Stimulated activated naive CD8-positive, alpha-beta T cell treated with anti-CD3 and anti-CD28 coated beads, Interleukin-15, amount 100 ng/mL, for 72 hours (primary cell): ENCODE measurements at regions not wholly inside any gene's neighbourhood (a gene's known extent, or its start where the extent isn't known, plus 50 kb on each side); places are given as distances from the start of the nearest gene placed in this dataset.

Experiments used
- ATAC-seq: fragments of 150-1000 bp; cut with Tn5 transposase; 2 replicates; pipeline ENCODE4 v1.10.0; 2021; ENCODE audit warnings: mild to moderate bottlenecking, moderate library complexity
- DNase-seq, 2 donors: peaks; one replicate each; pipeline ENCODE4 v3.0.0; 2021 to 2022
- H3K27ac Mint-ChIP-seq, 2 donors: one replicate each; pipeline ENCODE4 v1.8.0; 2022; ENCODE audit warnings: mild to moderate bottlenecking in 2 of 2, mixed read lengths in 2 of 2, moderate library complexity in 2 of 2
- H3K27me3 Mint-ChIP-seq: one replicate; pipeline ENCODE4 v1.8.0; 2022; ENCODE audit warnings: mixed read lengths
- H3K4me1 Mint-ChIP-seq: one replicate; pipeline ENCODE4 v1.8.0; 2022; ENCODE audit warnings: mild to moderate bottlenecking, mixed read lengths
- H3K4me3 Mint-ChIP-seq, 2 donors: one replicate each; pipeline ENCODE4 v1.8.0; 2022; ENCODE audit warnings: mild to moderate bottlenecking in 2 of 2, mixed read lengths in 2 of 2, moderate library complexity in 1 of 2
- H3K9me3 Mint-ChIP-seq, 2 donors: one replicate each; pipeline ENCODE4 v1.8.0; 2022; ENCODE audit warnings: mixed read lengths in 2 of 2

- H3K27me3 Mint-ChIP-seq = no peaks in the 10 kb centered on the region
- no peaks in the 10 kb centered on the region for H3K4me1 Mint-ChIP-seq
- H3K9me3 Mint-ChIP-seq = peaks cover 5 to 7% of the 10 kb centered on the region in 2 donors
- DNase-seq (no peak), ATAC-seq (no peak)
- no peak overlapping the region for H3K4me3 Mint-ChIP-seq
- no peak overlapping the region for H3K27ac Mint-ChIP-seq
Observed at GRCh38 chr11:28964811-28965210, 856.6 kb downstream of the METTL15 start.

- no peak for ATAC-seq
- H3K4me1 Mint-ChIP-seq = no peaks in the 10 kb centered on the region
- H3K27ac Mint-ChIP-seq = no peak overlapping the region
- H3K4me3 Mint-ChIP-seq = no peak overlapping the region
- DNase-seq = no peak
- no peaks in the 10 kb centered on the region for H3K27me3 Mint-ChIP-seq
- peaks cover 0 to 7% of the 10 kb centered on the region in 2 donors for H3K9me3 Mint-ChIP-seq
Observed at GRCh38 chr11:28963187-28963586, 855.0 kb downstream of the METTL15 start.

- DNase-seq = no peak
- Mint-ChIP-seq H3K4me3 (no peak overlapping the region), H3K27me3 (no peaks in the 10 kb centered on the region), H3K27ac (no peak overlapping the region), H3K9me3 (peaks cover 0 to 3% of the 10 kb centered on the region in 2 donors), H3K4me1 (no peaks in the 10 kb centered on the region)
- no peak for ATAC-seq
Observed at GRCh38 chr11:28962502-28962901, 854.3 kb downstream of the METTL15 start.

GRCh38 chr11:28961726-28962125 is 853.5 kb downstream of the METTL15 start:
- DNase-seq (no peak), ATAC-seq (no peak)
- Mint-ChIP-seq H3K4me3 (no peak overlapping the region), H3K4me1 (no peaks in the 10 kb centered on the region), H3K9me3 (no peaks in the 10 kb centered on the region), H3K27ac (no peak overlapping the region), H3K27me3 (no peaks in the 10 kb centered on the region)

- Mint-ChIP-seq H3K9me3 (no peaks in the 10 kb centered on the region), H3K4me3 (no peak overlapping the region), H3K27me3 (no peaks in the 10 kb centered on the region), H3K4me1 (no peaks in the 10 kb centered on the region), H3K27ac (no peak overlapping the region)
- ATAC-seq = no peak
- no peak for DNase-seq
Observed at GRCh38 chr11:28956446-28956845, 848.3 kb downstream of the METTL15 start.

GRCh38 chr11:28951191-28951590 is 843.0 kb downstream of the METTL15 start:
- Mint-ChIP-seq H3K4me1 (no peaks in the 10 kb centered on the region), H3K27ac (no peak overlapping the region), H3K4me3 (no peak overlapping the region), H3K27me3 (no peaks in the 10 kb centered on the region), H3K9me3 (no peaks in the 10 kb centered on the region)
- DNase-seq (no peak), ATAC-seq (no peak)

GRCh38 chr11:28939381-28939780 is 831.2 kb downstream of the METTL15 start:
- H3K27me3 Mint-ChIP-seq = no peaks in the 10 kb centered on the region
- ATAC-seq (no peak), DNase-seq (no peak)
- no peak overlapping the region for H3K27ac Mint-ChIP-seq
- peaks cover 14 to 23% of the 10 kb centered on the region in 2 donors for H3K9me3 Mint-ChIP-seq
- H3K4me1 Mint-ChIP-seq = no peaks in the 10 kb centered on the region
- H3K4me3 Mint-ChIP-seq = no peak overlapping the region

- ATAC-seq = no peak
- H3K9me3 Mint-ChIP-seq = peaks cover 6 to 22% of the 10 kb centered on the region in 2 donors
- H3K27me3 Mint-ChIP-seq = no peaks in the 10 kb centered on the region
- H3K4me3 Mint-ChIP-seq = no peak overlapping the region
- no peaks in the 10 kb centered on the region for H3K4me1 Mint-ChIP-seq
- H3K27ac Mint-ChIP-seq = no peak overlapping the region
- DNase-seq = no peak
Observed at GRCh38 chr11:28938091-28938490, 829.9 kb downstream of the METTL15 start.

- H3K4me3 Mint-ChIP-seq = no peak overlapping the region
- H3K9me3 Mint-ChIP-seq = peaks cover 5 to 30% of the 10 kb centered on the region in 2 donors
- no peaks in the 10 kb centered on the region for H3K27me3 Mint-ChIP-seq
Observed at GRCh38 chr11:28932940-28933339, 824.8 kb downstream of the METTL15 start.

GRCh38 chr11:28924004-28924403 is 815.8 kb downstream of the METTL15 start:
- ATAC-seq (no peak), DNase-seq (no peak)
- Mint-ChIP-seq H3K27ac (no peak overlapping the region), H3K27me3 (no peaks in the 10 kb centered on the region), H3K4me3 (no peak overlapping the region), H3K9me3 (peaks cover 7 to 11% of the 10 kb centered on the region in 2 donors), H3K4me1 (no peaks in the 10 kb centered on the region)

More at GRCh38 chr11:28932940-28933339, 824.8 kb downstream of the METTL15 start:
- ATAC-seq (no peak), DNase-seq (no peak)
- Mint-ChIP-seq H3K4me1 (no peaks in the 10 kb centered on the region), H3K27ac (no peak overlapping the region)

GRCh38 chr11:28922386-28922981 is 814.3 kb downstream of the METTL15 start:
- DNase-seq (no peak), ATAC-seq (no peak)
- no peak overlapping the region for H3K4me3 Mint-ChIP-seq
- no peaks in the 10 kb centered on the region for H3K27me3 Mint-ChIP-seq
- no peaks in the 10 kb centered on the region for H3K4me1 Mint-ChIP-seq
- H3K27ac Mint-ChIP-seq = no peak overlapping the region
- H3K9me3 Mint-ChIP-seq = peaks cover 14 to 18% of the 10 kb centered on the region in 2 donors

- ATAC-seq (no peak), DNase-seq (no peak)
- H3K27me3 Mint-ChIP-seq = no peaks in the 10 kb centered on the region
- H3K9me3 Mint-ChIP-seq = peaks cover 7 to 13% of the 10 kb centered on the region in 2 donors
- H3K27ac Mint-ChIP-seq = no peak overlapping the region
- no peaks in the 10 kb centered on the region for H3K4me1 Mint-ChIP-seq
- H3K4me3 Mint-ChIP-seq = no peak overlapping the region
Observed at GRCh38 chr11:28919194-28919593, 811.0 kb downstream of the METTL15 start.

- DNase-seq = no peak
- peaks cover 7 to 19% of the 10 kb centered on the region in 2 donors for H3K9me3 Mint-ChIP-seq
- no peak for ATAC-seq
- H3K27me3 Mint-ChIP-seq = no peaks in the 10 kb centered on the region
- H3K4me3 Mint-ChIP-seq = no peak overlapping the region
- H3K4me1 Mint-ChIP-seq = no peaks in the 10 kb centered on the region
- H3K27ac Mint-ChIP-seq = no peak overlapping the region
Observed at GRCh38 chr11:28913883-28914282, 805.7 kb downstream of the METTL15 start.

GRCh38 chr11:28911829-28912228 is 803.6 kb downstream of the METTL15 start:
- Mint-ChIP-seq H3K9me3 (peaks cover 0 to 12% of the 10 kb centered on the region in 2 donors), H3K4me1 (no peaks in the 10 kb centered on the region), H3K27ac (no peak overlapping the region), H3K27me3 (no peaks in the 10 kb centered on the region), H3K4me3 (no peak overlapping the region)
- DNase-seq (no peak), ATAC-seq (no peak)

GRCh38 chr11:28910926-28911325 is 802.7 kb downstream of the METTL15 start:
- Mint-ChIP-seq H3K9me3 (peaks cover 0 to 12% of the 10 kb centered on the region in 2 donors), H3K4me1 (no peaks in the 10 kb centered on the region), H3K4me3 (no peak overlapping the region), H3K27ac (no peak overlapping the region), H3K27me3 (no peaks in the 10 kb centered on the region)
- no peak for DNase-seq
- no peak for ATAC-seq

- ATAC-seq (no peak), DNase-seq (no peak)
- Mint-ChIP-seq H3K4me1 (no peaks in the 10 kb centered on the region), H3K4me3 (no peak overlapping the region), H3K9me3 (peaks cover 0 to 11% of the 10 kb centered on the region in 2 donors), H3K27me3 (no peaks in the 10 kb centered on the region), H3K27ac (no peak overlapping the region)
Observed at GRCh38 chr11:28903716-28904115, 795.5 kb downstream of the METTL15 start.

GRCh38 chr11:28900427-28900826 is 792.2 kb downstream of the METTL15 start:
- H3K4me3 Mint-ChIP-seq = no peak overlapping the region
- H3K4me1 Mint-ChIP-seq = no peaks in the 10 kb centered on the region
- no peak overlapping the region for H3K27ac Mint-ChIP-seq
- H3K9me3 Mint-ChIP-seq = peaks cover 0 to 17% of the 10 kb centered on the region in 2 donors
- H3K27me3 Mint-ChIP-seq = no peaks in the 10 kb centered on the region
- DNase-seq = no peak
- no peak for ATAC-seq
